ENCODE measurements at regions not wholly inside any gene's neighbourhood (a gene's known extent, or its start where the extent isn't known, plus 50 kb on each side); places are given as distances from the start of the nearest gene placed in this dataset.

DNA sequence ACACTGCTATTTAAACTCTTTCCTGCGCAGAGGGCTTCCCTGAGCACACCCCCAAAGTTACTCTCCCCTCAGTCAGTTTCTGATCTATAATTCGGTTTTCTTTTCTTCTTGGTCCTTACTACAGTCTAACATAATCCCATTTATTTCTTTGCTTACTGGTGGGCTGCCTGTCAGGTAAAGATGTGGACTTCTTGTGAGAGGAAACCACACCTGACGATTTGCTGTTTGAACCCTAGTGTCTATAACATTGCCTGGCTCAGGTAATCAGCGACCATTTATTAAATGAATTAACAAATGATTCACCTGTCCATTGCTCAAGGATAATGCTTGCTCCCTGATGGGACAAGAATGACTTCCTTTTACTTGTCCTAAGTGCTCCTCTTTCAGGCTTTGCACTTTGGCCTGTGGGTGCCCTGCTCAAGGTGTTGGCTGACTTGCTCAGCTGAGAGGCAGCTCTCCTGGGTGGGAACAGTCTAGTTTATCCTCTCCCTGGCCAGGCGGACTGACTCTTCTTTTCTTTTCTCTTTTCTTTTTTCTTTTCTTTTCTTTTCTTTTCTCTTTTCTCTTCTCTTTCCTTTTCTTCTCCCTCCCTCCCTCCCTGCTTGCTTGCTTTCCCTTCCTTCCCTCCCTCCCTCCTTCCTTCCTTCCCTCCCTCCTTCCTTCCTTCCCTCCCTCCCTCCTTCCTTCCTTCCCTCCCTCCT, 233.1 kb downstream of the BCAS1 start:
- DNase-seq (ENCODE audit: low spot score) = no peak

DNA sequence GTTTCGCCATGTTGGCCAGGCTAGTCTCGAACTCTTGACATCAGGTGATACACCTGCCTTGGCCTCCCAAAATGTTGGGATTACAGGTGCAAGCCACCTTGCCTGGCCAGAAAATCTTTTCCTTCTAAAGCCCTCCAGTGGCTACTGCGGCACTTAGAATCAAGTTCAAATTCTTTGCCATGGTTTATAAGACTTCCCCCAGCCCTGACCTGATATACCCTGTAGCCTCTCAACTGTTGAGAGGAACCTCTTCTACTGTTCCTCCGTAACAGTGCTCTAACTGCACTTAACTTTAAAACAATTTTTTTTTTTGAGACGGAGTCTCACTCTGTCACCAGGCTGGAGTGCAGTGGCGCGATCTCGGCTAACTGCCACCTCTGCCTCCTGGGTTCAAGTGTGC, 235.6 kb downstream of the BCAS1 start:
- DNase-seq (ENCODE audit: low spot score) = no peak

DNA sequence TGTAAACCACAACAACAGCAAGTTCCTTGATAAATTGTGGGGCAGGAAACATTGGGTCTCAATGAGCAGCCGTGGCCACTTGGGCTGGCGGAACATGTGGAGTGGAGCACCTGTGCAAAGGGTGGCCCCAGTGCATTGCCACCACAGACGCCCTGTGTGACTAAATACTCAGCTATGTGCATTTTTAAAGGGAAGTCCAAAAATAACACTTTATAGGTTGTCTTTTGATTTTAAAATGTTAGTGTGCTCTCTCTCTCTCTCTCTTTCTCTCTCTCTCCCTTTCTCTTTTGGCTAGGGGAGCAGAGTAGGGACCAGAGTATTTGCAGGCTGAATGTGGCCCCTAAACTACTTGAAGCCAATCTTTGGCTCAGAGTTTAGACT, 236.3 kb downstream of the BCAS1 start:
- DNase-seq (ENCODE audit: low spot score) = no peak

DNA sequence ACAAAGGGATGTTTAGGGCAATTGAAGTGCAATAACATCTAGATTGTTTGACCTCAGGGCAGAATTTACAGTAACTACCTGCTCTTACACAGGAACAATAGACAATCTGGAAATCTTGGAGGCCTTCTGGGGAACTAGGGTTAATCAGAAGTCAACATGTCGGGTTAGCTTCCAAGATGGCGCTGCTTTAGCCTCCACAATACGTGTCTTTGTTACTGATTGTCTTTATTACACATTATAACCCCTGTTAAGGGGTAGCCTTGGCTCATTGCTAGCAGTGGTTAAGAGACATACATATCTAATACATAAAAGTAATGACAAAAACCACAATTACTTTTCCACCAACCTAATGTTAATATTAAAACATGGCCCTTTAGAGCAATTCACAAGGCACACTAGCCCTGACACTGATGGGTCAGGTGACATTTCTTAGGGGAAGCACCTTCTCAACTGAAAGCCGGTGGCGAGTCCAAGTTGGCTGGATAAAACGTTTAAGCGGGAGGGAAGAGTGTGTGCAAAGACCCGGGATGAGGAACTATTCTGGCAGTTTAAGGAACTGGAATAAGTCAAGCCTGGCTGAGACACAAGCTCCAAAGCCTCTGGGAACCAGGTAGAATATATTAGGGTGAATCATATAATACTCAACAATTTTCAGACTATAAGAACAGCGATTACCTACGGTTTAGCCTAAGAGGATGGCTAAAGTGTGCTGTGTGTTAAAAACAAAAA, 236.9 kb downstream of the BCAS1 start:
- no peak for DNase-seq (ENCODE audit: low spot score)

DNA sequence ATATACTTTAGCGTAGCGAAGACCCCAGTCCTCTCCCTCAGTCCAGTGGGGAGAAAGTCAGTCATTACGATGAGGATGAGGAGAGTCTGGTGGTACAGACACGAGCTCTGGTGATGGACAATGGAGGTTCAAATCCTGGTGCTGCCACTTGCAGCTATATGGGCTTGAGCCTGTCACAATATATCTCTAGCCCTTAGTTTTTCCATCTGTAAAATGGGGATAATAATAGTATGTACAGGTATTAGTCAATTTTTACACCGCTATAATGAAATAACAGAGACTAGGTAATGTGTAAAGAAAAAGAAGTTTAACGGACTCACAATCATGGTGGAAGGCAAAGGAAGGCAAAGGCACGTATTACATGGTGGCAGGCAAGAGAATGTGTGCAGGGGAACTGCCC, 237.9 kb downstream of the BCAS1 start:
- no peak for DNase-seq (ENCODE audit: low spot score)

DNA sequence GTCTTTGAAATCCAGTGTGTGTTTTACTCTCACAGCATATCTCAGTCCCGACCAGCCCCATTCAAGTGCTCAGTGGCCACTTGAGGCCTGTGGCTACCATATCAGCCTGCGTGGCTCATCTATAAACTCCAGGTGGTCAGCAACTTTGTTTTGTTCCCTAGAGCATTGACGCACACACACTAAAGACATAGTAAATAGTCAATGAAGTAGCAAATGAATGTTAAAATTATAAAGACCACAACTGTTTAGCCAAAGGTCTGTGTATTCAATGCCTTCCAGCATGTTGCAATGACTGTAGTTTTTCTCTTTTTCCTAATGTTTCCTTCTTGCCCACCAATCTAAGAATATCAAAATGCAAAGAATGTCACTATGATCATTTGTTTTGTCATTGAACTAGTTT, 238.2 kb upstream of the ZNF217 start:
- no peak for DNase-seq (ENCODE audit: low spot score)

DNA sequence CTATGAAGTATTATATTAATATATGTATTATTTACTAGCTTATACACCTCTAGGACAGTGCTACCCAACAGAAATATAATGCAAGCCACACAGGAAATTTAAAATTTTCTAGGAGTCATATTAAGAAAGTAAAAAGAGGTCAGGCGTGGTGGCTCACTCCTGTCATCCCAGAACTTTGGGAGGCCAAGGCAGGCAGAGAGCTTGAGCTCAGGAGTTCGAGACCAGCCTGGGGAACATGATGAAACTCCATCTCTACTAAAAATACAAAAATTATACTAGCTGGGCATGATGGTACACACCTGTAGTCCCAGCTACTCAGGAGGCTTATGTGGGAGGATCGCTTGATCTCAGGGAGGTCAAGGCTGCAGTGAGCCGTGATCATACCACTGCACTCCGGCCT, 237.6 kb upstream of the ZNF217 start:
- no peak for DNase-seq (ENCODE audit: low spot score)

DNA sequence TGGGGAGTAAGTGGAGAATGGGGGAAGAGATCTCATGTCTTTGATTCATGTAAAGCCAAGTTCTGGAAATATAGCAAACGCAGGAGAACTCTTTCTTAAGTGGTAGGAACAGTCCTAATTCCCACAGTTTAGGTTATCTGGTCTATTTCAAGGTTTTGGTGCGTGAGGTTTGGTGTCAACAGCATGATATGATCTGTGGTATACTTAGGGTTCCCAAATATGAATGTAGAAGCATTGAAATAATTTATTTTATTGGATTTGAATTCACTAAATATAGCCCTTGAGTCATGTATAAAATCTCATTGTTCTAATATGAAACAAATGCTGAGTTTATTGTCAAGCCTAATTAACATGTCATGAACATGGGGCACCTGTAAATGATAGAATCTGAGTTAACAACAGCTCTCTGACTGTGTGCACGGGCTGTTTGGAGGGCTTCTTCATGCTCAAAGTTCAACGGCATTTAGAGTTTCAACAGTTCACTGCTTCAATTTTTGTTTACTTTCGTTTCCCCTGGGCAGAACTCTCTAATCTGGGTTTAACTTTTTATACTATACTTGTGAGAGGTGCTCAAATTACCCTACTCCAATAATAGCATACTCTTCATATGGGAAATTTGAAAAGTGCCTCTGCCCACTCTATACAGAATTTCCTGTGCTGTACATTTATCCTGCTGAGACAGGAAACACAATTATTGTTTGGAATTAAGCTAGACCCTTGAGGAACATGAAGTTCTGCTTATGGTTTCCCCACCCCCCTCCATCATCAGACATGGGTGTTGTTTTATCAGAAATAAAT, 236.3 kb upstream of the ZNF217 start:
- DNase-seq (ENCODE audit: low spot score) = peak; percentile 24

DNA sequence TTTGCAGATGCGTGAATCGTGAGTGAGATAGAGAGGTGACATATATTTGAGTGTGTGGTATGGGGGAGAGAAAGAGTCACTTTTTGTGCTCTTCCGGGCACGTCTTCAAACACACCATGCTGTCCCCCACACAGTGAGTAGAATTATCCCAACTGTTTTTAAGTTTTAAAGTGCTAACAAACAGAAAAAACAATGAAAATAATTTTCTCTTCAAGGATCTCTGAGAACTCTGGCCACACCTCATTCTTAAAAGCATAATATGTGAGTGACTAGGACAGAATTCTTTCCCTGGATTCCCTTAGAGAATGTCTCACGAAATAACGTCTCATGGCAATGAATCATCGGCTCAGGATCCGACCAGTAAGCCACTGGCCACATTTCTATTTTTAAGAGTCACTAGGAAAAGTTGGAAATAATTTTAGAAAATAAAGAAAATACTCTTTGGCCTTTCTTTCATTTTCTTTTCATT, 235.7 kb upstream of the ZNF217 start:
- no peak for DNase-seq (ENCODE audit: low spot score)

DNA sequence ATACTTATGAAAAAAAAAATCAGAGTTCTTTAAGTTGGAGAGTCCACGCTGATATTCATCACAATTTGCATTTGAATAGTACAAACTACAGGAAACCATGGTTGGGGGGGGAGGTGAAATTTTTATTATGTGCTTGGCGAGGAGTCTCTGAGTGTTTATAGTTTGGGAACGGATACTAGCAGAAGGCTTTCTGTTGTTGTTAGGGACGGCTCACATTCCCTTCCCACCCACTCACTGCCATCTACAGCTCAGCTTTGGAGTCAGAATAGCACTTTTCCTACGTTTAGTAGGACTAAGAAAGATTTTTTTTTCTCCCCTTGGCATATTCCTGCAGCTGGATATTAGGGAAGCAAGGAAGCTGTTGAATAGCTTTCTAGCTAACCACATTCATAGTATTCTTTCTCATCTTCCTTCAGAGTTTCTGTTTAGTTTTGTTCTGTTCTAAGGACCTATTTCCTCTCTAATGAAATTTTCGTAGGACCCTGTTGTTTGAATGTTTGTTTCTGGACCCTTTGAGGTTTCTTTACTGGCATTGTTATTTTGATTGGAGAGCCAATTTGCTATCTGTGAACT, 235.1 kb upstream of the ZNF217 start:
- DNase-seq (ENCODE audit: low spot score) = no peak

DNA sequence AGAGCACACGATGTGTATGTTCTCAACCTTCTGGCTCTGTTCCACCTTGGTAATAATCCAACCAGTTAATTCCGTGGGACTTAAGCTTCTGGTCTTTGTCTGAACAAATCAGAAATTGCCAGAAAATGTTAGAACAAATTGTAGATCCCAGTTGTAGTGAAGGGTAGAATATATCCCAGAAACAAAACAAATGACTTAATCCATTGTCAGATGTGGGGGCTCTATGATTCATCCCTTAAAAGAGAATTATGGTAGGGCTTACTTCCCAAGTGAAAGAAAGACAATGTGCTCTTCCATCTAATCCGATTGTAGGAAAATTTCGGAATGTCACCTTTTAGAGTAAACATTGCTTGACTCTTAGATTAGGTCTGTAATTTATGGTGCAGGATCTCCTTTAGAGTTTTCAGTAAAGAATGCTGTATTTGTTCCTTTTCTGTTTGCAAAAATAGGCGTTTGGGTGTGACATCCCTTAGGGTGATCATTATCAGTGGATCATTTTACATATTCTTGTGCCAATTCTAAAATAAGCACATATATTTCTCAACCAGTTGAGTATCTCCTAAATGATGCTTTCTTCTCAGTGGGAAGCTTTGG, 234.5 kb upstream of the ZNF217 start:
- no peak for DNase-seq (ENCODE audit: low spot score)

DNA sequence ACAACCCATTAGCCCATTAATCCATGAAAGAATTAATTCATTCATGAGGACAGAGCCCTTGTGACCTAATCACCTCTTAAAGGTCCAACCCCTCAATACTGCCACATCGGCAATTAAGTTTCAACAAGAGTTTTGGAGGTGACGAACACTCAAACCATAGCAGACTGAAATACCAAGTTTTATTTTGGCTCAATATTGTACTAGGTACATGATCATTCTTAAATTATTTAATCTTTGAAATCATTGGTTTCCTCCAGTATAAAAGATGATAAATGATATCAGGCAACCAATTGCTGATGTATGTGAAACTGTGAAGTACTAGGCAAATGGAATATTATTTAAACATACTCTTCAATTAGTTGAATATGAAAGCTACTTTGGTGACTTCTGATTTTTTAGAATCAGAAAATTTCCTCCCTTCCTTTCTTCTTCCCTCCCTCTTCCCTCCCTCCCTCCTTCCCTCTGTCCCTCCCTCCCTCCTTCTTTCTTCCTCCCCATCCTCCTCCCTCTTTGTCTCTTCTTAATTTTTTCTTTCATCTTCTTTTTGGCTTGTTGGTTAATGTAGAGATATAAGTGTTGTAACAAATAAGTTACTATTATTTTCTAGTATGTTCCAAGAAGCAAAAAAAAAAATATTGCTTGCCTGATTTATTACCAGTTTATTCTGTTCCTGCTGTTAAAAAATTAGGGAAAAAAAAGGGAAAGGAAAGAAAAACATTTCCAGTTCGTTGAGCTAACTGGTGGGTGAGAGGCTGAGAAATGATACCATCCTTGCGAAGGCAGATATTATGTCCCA, 233.9 kb upstream of the ZNF217 start:
- no peak for DNase-seq (ENCODE audit: low spot score)

DNA sequence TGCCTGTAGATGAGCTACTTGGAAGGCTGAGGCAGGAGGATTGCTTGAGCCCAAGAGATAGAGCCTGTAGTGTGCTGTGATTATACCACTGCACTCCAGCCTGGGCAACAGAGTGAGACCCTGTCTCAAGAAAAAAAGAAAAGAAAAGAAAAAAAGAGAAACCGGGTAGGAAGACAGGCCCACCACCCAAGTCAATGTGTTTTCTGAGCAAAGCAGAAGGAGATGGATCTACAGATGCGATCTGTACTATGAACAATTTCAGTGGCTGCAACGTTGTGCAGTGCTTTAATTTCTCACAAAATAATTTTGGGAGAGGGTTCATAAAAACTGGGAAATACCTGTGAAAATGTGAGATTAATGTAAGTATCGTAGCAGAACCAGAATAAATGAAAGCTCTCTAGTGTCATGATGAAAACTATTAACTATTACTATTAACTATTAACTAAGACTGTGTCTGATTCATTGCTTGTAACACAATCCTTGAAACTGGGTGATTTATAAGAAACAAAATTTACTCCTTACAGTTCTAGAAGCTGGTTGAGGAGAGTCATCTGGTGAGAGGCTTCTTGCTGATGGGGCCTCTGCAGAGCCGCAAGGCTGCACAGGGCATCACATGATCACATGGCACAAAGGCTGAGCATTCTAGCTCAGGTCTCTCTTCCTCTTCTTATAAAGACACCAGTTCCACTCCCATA, 233.1 kb upstream of the ZNF217 start:
- no peak for DNase-seq (ENCODE audit: low spot score)

DNA sequence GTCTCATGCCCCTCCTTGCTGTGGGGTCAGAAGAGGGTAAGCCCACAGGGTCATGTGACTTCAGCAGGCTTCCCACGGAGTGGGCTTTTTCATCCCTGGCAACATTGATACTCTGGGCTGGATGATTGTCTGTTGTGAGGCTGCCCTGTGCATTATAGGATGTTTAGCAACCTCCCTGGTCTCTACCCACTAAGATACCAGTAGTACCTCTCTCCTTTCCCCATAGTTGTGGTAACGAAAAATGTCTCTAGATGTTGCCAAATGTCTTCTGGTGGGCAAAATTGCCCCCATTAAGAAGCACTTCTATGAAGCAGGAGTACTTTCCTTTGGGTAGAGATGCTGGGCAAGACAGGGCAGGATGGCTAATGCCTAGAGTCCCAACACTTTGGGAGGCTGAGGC, 232.5 kb upstream of the ZNF217 start:
- no peak for DNase-seq (ENCODE audit: low spot score)

DNA sequence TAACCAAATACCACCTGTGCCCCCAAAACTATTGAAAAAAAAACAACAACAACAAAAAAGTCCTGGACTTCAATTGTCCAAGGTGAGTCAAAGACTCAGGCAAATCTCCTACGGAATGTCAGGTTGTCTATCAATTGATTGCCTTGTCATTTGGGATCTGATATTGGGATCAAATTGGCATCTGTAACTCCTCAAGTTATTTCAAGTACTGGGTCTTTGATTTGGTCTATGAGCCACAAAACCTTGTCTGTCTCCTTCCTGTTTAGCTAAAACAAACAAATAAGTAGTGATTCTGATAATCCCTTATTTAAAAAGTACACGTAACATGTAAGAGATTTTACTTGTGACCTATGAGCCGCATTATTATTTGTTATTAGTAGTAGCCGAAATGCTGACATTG, 231.6 kb upstream of the ZNF217 start:
- DNase-seq (ENCODE audit: low spot score) = no peak

DNA sequence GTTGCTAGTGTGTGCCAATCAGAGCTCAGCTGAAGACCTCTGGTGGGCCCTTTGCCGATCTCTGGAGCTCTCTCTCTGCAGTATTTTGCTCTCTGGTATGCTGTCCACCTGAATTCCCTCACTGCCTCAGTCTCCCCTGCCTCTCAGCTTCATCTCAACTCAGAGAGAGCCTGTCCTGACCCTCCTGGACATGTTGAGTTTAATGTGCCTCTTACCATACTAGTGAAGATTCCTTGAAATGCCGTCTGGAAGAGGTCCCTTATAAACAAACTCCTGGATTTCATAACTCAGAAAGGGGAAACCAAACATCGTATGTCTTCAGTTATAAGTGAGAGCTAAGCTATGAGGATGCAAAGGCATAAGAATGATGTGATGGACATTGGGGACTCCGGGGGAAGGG, 231.1 kb upstream of the ZNF217 start:
- no peak for DNase-seq (ENCODE audit: low spot score)

DNA sequence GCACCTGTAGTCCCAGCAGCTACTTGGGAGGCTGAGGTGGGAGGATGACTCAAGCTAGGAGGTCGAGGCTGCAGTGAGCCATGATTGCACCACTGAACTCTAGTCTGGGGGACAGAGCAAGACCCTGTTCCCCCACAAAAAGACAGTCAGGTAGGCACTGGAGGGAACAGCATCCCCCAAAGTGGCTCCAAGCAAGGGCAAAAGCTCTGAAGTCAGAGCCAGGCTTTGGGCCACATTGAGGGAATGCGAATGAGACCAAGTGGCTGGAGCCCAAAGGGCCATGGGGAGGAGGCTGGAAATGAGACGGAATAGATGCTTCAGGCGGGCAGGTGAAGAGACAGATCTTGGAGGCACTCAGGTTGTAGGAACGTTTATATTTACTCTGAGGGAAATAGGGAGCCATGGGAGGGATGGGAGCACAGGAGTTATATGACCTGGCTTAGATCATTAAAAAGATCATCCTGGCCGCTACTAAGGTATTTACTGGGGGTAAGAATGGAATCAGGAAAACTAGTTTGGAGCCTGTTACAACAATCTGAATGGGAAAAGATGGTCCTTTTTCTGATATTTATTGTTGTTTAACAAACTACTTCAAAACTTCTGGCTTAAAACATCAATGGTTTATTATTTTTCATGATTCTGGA, 229.6 kb upstream of the ZNF217 start:
- no peak for DNase-seq (ENCODE audit: low spot score)

DNA sequence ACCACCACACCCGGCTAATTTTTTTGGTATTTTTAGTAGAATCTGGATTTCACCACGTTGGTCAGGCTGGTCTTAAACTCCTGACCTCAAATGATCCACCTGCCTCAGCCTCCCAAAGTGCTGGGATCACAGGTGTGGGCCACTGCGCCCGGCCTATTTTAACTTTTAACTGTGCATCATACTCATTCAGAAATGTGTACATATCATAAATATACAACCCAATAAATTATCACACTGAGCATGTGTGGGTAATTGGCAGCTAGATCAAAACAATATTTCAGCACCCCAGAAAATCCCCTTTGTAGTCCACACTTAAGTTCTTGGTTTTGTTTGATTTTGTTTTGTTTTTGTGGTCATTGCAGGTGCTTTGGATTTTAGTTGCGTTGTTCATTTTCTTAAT, 228.9 kb upstream of the ZNF217 start:
- DNase-seq (ENCODE audit: low spot score) = no peak

DNA sequence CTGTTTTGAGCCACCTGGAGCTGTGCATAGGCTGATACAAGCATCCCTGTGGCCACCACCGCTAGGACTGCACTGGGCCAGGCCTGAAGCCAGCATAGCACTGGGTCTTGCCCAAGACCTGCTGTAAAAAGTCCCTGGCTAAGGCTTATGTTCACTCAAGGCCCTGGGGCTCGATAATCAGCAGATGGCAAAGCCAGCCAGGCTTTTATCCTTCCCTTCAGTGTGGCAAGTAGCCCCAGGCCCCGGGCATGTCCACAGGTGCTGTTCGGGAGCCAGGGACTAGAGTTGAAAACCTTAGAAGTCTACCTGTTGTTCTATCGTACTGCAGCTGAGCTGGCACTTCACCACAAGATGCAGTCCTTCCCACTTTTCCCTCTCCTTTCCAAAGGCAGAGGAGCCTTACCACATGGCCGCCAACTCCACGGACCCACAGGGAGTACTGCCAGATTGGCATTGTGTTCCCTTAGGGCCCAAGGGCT, 226.4 kb upstream of the ZNF217 start:
- no peak for DNase-seq (ENCODE audit: low spot score)

All from CD4-positive, alpha-beta T cell treated with Interleukin-2 at 100 ng/mL for 4 hours (primary cell).